Kasumi-1 (cell line): ENCODE measurements at regions not wholly inside any gene's neighbourhood (a gene's known extent, or its start where the extent isn't known, plus 50 kb on each side); places are given as distances from the start of the nearest gene placed in this dataset.
"Not testable (repeated sequence)": the region's sequence is repeated elsewhere in the genome, so short reads cannot be mapped to it uniquely, and the experiment has no call there.

ENCODE experiments used
- DNase-seq, 2 experiments: peaks; one replicate each; lab custom pipeline; 2025; lab: John Stamatoyannopoulos, UW

DNA sequence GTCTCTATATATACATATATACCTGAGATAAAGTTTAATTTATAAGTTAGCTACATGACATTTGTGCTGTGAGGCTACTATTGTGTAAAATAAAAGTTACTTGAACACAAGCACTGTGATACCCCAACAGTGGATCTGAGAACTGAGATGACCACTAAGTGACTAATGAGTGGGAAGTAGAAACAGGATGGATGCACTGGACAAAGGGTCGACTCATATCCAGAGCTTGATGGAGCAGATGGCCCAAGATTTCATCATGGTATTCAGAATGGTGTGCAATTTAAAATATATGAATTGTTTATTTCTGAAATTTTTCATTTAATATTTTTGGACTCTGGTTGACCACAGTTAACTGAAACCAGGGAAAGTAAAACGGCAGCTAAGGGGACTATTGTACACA, 908.6 kb upstream of the MDGA2 start:
- no peak for DNase-seq

DNA sequence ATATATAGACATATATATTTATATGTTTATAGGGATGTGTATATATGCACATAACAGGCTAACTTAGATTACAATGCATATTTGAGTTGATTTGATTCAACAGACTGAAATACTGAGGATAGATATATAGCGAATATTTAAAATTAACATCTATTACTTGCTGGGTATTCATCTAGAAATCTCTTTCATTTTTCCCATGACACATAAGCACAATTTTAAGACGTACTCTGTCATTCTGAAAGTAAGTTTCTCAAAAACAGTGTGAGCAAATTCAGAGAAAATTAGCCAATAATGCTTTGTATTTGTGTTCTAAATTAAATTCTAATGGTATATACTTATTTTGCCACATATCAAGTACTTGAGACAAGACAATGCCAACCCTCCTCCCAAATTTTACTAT, 907.5 kb upstream of the MDGA2 start:
- no peak for DNase-seq

DNA sequence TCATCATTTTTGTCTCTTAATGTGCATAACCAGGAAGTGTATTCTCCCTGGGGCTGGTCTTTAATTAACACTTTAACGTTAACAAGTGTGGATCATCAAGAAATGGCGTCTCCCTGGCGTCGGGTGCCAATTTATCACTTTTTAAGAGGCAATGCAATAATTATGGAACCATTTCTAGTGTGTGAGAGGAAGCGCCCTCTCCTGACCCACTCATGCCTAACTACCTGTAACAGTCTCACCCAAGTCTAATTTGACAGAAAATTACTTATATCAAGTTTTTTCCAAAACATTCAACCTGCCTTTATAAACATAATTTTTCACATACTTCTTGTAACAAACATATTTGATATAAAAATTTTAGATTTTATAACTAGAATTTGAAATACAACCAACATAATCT, 905.3 kb upstream of the MDGA2 start:
- no peak for DNase-seq

DNA sequence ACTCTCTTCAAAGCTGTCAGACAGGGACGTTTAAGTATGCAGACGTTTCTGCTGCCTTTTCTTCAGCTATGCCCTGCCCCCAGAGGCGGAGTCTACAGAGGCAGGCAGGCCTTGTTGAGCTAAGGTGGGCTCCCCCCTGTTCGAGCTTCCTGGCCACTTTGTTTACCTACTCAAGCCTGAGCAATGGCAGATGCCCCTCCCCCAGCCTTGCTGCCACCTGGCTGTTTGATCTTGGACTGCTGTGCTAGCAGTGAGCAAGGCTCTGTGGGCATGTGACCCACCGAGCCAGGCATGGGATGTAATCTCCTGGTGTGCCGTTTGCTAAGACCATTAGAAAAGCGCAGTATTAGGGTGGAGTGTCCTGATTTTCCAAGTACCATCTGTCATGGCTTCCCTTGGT, 900.4 kb upstream of the MDGA2 start:
- no peak for DNase-seq

DNA sequence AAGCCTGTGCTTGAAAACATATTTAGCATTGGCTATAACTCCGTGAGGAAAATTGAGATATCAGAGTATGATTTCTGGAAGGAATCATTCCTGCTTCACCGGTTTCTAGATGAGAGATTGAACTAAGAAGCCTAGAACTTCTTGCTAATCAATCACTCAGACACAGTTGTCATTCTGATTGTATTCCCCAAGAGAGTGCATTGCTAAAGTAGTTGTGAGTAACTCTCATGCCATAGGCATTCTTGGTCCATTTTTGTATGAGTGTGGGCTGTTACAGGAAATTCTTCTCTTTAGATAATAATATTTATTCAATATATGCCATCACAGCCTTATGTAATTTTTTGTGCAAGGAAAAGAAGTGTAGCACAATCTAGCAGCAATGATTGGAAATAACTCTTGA, 893.3 kb upstream of the MDGA2 start:
- no peak for DNase-seq

DNA sequence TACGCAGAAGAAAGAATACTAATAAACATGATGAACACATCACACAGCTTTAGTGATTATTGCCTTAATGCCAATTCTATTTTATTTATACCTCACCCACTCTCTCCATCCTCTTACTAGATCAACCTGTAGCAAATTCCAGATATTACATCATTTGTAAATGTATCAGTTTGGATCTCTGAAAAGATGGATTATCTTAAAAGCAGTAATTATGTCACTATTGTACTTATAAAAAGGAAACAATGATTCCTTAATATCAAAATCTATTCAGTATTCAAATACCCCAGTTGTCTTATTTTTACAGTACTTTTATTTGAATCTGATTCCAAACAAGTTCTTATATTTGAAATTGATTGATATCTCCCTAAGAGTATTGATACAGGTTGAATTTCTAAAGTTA, 892.8 kb upstream of the MDGA2 start:
- no peak for DNase-seq

DNA sequence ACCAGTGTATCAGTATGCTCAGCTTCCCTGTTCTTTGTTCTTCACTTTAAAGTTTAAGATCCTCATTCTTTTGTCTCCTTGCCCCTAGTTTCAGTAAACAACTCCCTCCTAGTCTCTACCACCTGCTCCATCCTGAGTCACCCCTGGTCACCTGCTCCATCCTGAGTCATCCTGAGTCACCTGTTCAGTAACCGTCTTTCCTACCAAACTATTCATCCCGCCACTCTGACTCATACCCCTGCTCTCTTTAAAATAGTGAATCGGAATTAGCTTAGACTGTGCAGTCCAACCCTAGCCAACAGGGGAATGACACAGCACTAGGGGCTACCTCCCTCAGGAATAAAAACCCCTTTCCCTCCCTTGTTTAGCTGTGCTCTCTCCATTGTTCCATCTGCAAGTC, 888.1 kb upstream of the MDGA2 start:
- no peak for DNase-seq

DNA sequence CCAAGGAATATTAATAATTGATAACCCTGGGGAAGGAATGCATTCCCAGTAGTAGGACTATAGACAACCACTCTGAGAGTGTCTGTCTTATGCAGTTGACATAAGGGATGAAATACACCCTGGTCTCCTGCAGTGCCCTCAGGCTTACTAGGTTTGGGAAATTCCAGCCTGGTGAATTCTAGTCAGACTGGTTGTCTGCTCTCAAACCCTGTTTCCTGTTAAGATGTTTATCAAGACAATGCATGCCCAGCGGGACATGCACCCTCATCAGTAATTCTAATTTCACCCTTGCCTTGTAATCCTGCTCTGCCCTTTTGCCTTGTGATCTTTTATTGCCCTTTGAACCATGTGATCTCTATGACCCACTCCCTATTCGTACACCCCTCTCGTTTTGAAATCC, 886.0 kb upstream of the MDGA2 start:
- not testable (repeated sequence) for DNase-seq

DNA sequence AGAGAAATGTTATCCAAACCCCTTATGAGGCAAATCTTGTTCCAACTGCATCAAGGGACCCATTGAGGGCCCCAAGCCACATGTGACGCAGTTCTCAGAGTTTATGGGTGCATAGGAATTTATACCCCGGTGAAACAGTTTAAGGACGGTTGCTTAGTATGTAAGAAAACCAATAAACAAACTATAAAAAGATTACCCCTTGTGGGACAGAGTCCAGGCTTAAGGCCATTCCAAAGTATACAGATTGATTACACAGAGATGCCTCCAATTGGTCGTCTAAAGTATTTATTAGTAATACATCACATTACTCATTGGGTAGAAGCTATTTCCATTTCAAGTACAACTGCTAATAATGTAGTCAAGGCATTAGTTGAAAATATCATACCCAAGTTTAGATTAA, 885.0 kb upstream of the MDGA2 start:
- no peak for DNase-seq

DNA sequence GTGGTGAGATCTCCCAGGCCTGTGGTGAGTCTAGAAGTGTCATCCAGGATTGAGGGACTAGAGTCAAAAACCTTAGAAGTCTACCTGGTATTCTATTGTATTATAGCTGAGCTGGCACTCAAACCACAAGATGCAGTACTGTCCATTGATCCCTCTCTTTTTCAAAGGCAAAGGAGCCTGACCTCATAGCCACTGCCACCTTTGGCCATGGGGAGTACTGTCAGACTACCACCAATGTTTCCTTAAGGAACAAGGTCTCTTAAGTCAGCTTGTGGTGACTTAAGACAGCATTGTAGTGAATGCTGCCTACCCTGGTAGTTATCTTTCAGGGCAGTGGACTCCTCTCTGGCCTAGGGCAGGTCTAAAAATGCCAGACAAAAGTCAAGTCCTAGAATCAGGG, 878.0 kb upstream of the MDGA2 start:
- no peak for DNase-seq

DNA sequence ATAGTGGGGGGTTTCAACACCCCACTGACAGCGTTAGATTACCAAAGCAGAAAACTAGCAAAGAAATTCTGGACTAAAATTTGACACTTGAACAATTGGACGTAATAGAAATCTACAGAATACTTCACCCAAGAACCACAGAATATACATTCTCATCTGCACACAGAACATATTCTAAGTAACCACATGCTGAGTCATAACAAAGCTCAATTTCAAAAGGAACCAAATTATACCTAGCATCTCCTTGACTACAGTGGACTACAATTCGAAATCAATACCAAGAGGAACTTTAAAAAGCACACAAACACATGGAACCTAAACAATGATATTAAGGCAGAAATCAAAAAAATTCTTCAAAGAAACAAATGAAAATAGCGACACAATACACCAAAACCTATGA, 871.6 kb upstream of the MDGA2 start:
- no peak for DNase-seq

DNA sequence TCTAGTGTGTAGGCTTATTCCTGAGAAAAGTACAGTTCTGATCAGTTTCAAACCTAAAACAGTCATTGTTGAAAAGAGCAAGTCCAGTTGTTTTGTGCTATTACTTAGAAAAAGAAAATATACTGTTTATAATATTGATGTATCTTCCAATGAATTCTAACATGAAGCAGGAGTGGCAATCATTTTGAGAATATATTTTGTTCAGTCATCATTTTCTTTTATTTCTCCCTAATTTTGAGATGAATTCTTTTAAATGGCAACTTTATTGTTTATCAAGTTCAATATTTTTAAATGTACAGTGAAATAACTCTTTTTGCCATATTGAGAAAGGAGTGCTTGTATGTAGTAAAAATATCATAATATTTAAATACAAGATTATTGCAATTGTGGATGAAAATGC, 862.2 kb upstream of the MDGA2 start:
- no peak for DNase-seq

DNA sequence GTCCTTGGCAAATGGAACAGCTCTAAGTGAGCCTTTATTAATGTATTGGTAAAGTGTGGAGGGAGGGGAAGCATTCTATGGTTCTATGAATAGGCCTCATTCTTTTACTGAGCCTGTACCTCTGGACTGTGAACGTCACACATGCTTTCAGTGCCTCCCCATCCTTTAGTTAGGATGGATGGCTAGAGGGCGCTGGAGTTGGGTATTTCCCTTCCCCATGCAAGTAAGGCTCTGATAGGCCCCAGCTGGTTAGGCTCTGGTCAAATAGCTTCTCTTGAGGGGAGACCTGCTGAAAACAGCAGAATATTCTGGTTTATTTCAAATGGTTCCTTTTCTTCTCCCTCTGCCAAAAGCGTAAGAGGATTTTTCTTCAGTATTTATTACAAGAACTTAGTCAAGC, 860.9 kb upstream of the MDGA2 start:
- no peak for DNase-seq

DNA sequence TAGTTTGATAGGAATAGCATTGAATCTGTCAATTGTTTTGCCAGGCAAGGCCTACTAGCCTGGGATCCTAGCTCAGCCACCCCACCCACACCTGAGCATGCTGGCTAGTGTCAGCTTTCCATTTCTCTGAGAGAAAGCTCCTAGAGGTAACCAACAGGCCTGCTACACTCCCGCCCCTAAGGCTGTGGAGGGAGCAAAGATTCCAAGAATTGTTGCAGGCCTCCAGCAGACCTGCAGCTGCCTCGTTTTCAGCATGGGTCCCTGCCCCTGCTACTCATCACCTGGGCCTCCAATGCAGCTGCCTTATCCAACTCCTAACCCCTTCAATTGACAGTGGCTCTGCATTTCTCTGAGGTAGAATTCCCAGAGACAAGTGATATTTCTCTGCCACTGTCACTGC, 852.4 kb upstream of the MDGA2 start:
- DNase-seq: no peak

DNA sequence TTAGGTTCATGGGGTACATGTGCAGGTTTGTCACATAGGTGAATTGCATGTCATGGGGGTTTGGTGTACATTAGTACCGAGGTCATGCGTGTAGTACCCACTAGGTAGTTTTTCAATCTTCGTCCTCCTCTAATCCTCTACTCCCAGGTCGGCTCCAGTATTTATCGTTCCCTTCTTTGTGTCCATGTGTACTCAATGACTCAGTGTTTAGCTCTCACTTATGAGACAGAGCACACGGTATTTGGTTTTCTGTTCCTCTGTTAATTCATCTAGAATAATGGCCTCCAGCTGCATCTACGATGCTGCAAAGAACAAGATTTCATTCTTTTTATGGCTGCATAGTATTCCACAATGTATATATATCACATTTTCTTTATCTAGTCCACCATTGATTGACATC, 850.9 kb upstream of the MDGA2 start:
- no peak for DNase-seq

DNA sequence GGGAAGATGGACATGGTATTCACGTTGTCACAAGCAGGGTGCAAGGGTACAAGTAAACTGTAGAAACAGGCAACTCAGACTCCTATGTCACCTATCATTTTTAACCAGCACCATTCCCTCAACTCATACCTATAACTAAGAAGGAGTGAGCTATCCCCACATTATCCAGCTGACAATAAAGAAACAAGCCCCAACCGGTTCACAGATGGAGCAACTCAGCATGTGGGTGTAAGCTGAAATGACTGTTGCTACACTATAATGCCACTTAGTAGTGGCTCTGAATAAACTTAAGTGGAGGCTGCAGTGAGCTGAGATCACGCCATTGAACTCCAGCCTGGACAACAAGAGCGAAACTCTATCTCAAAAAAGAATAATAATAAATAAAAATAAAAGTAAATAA, 829.5 kb upstream of the MDGA2 start:
- no peak for DNase-seq

DNA sequence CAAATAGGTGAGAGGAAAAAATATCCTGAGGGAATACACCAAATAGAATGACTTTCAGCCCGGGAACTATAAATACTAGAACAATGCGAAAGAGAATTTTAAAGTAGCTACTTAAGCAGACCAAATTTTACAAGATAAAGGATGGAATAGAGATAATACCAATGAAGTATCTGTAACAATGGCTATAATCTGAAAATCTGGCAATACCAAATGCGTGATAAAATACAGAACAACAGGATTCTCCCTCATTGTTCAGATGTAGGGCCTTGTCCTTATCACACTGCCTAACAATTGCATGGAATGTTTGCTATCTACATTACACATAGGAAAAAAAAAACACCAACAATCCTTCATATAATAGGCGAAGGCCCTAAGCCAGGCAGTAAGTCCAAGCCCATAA, 815.4 kb upstream of the MDGA2 start:
- no peak for DNase-seq

DNA sequence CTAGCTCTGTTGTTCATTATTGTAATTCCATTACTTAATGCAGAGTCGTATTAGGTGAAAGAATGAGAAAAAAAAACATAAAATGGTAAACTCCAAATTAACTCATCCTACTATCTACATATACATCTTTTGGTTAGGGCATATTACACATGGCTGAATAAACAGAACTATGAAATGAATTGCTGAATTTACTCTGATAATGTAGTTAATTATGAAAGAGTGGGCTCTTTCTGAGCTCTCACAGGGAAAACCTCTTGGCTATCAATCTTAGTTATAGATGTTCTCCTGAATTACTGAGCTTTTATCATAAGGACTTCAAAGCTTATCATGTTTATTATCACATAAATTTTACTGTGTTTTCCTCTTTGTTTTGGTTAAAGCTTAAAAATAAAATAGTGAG, 798.5 kb upstream of the MDGA2 start:
- DNase-seq: no peak

DNA sequence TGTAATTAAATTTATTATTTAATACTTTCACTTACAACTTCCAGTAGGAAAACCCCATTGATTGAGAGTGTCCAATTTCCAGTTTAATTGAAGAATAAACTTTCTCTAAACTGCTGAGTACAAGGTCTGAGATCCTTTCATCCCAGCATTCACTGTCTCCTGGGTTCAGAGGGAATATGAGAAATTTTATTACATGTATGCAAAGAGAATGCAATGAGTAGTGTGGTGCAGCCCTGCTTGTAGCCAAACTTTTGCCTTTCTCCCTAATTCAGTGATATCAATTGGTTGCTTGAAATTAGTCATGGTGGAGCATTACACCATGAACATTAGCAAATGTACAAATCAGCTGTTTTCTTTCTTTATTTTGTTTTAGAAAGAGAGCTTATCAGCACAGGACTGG, 780.6 kb upstream of the MDGA2 start:
- no peak for DNase-seq

DNA sequence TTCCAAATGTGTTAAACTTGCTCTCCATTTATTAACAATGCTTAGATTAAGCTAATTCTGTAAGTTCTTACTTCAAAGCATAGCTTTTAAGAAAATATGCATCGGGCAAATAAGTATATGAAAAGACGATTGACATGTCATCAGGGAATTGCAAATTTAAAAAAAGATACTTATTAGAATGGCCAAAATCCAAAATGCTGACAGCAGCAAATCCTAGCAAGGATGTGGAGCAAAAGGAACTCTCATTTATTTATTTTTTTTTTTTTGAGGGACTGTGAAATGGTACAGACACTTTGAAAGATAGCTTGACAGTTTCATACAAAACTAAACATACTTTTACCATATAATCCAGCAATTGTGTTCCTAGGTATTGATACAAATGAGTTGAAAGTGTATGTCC, 779.5 kb upstream of the MDGA2 start:
- no peak for DNase-seq

DNA sequence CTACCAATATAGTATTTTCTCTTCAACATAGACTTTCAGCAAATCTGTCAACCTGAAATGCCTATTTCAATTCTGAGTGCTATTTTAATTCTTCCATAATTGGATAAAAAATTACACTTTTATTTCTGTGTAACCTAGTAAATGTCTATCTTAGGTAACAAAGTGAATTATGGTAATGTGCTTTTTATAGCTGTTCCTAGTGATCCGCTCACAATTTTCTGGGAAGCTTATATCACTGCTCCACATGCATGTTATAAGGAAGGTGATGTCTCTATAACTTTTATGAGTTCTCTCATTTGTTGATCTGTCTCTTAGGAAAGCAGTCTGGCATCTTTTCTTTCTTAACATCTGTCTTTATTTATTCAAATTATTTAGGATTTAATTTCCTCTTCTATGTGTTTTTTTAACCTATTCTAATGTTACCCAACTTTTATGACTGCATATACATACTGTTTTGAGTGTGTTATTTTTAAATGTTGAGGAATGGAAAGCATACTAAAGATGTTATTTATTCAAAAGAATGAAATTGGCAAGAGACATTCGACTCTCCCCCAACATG, 777.1 kb upstream of the MDGA2 start:
- no peak for DNase-seq

DNA sequence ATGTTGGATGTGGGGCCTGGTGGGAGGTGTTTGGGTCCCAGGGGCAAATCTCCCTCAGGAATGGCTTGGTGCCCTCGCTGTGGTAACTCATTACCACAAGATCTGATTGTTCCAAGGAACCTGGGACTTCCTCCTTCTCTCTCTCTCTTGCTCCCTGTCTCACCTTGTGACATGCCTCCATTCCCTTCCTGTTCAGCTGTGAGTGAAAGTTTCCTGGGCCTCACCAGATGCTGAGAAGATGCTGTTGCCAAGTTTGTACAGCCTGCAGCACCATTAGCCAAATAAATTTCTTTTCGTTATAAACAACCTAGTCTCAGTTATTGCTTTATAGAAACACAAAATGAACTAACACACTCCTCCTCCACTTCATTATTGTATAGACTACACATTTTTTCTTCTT, 759.8 kb upstream of the MDGA2 start:
- no peak for DNase-seq

DNA sequence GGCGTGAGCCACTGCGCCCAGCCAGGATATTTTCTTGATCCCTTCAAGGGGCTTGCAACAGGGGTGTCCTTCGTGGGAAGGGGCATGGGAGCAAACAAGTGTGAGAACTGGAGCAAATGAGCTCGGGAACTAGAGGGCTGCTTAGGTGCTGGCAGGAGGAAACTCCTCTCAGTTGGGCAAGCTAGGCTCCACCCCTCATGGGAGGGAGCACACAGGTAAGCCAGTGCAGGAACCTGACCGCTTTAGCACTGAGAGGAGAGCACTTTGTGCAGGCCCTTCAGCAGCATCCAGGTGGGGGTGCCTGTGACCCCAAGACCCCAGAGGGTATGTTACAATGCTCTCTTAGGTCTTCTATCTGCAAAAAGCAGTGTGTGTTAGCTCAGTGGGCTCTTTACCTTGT, 755.4 kb upstream of the MDGA2 start:
- DNase-seq: no peak

DNA sequence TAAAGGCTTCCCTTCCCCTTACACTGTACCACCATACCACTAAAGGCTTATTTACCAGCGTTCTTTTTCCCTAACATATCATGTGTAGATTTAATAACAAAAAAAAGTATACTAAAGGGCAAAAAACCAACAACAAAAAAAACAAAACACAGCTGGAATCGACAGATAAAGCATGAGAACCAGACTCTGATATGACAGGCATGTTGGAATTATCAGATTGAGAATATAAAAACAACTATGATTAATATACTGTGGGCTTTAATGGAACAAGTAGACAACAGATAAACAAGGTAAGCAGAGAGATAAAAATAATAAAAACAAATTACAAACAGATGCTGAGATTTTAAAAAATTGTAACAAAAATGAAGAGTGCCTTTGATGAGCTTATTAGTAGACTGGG, 754.1 kb upstream of the MDGA2 start:
- no peak for DNase-seq
